SK-N-MC (cell line): ENCODE measurements at regions not wholly inside any gene's neighbourhood (a gene's known extent, or its start where the extent isn't known, plus 50 kb on each side); places are given as distances from the start of the nearest gene placed in this dataset.

Source experiments
- DNase-seq: peaks from one replicate; pipeline ENCODE4 v3.0.0-alpha.2; 2011; ENCODE audit warnings: low read depth, low spot score
- H3K27ac ChIP-seq: fragments of 200-600 bp; sonication (generic); 2 replicates; pipeline ENCODE4 v1.5.1; 2016; ENCODE audit warnings: mixed run types
- H3K36me3 ChIP-seq: fragments of 200-600 bp; sonication (generic); 2 replicates; pipeline ENCODE4 v1.6.1; 2017; ENCODE audit warnings: antibody characterized with exemption, low read length, mixed read lengths; ENCODE audit not compliant: insufficient read depth
- H3K4me3 ChIP-seq: fragments of 200-600 bp; sonication (generic); 2 replicates; pipeline ENCODE4 v1.5.1; 2016
- H3K9ac ChIP-seq: fragments of 200-600 bp; sonication (generic); 2 replicates; pipeline ENCODE4 v1.8.0; 2017; ENCODE audit warnings: mixed run types, mixed read lengths; ENCODE audit not compliant: insufficient read length
- H3K9me3 ChIP-seq: fragments of 200-600 bp; sonication (generic); 2 replicates; pipeline ENCODE4 v1.6.1; 2017; ENCODE audit warnings: low read depth, mild to moderate bottlenecking, antibody characterized with exemption, low read length, moderate library complexity, mixed read lengths
- EZH2 ChIP-seq: fragments of 200-600 bp; sonication (generic); IDR thresholded peaks from one replicate; pipeline ENCODE4 v1.6.1; 2017; ENCODE audit warnings: antibody characterized with exemption
- FOXP2 ChIP-seq: optimal IDR thresholded peaks from 2 replicates; pipeline ENCODE3; 2011; ENCODE audit warnings: mild to moderate bottlenecking, moderate library complexity; ENCODE audit not compliant: insufficient read depth; ENCODE audit errors: extremely low read length, control extremely low read depth
- POLR2AphosphoS5 ChIP-seq: IDR thresholded peaks from 2 replicates; pipeline ENCODE4 v1.6.1; 2012; ENCODE audit warnings: mild to moderate bottlenecking, low read depth, low read length, borderline replicate concordance

DNA sequence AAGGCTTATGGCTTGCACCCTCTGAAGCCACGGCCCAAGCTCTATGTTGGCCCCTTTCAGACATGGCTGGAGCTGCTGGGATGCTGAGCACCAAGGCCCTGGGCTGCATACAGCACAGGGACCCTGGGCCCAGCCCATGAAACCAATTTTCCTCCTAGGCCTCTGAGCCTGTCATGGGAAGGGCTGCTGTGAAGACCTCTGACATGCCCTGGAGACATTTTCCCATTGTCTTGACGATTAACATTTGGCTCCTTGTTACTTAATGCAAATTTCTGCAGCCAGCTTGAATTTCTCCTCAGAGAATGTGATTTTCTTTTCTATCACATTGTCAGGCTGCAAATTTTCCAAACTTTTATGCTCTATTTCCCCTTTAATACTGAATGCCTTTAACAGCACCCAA is 844.7 kb downstream of the PCDH18 start:
- Histone ChIP-seq H3K9me3 (no peaks in the 10 kb centered on the region), H3K9ac (no peak overlapping the region), H3K27ac (no peak overlapping the region), H3K36me3 (no peaks in the 10 kb centered on the region), H3K4me3 (no peak overlapping the region)
- TF ChIP-seq POLR2AphosphoS5 (no peak), FOXP2 (no peak), EZH2 (no peak)
- DNase-seq = no peak

GRCh38 chr4:136687118-136687517 is 845.2 kb downstream of the PCDH18 start:
- no peak for DNase-seq
- TF ChIP-seq POLR2AphosphoS5 (no peak), EZH2 (no peak), FOXP2 (no peak)
- no peaks in the 10 kb centered on the region for H3K36me3 ChIP-seq
- H3K4me3 ChIP-seq = no peak overlapping the region
- H3K27ac ChIP-seq = no peak overlapping the region
- H3K9ac ChIP-seq = no peak overlapping the region
- no peaks in the 10 kb centered on the region for H3K9me3 ChIP-seq

DNA sequence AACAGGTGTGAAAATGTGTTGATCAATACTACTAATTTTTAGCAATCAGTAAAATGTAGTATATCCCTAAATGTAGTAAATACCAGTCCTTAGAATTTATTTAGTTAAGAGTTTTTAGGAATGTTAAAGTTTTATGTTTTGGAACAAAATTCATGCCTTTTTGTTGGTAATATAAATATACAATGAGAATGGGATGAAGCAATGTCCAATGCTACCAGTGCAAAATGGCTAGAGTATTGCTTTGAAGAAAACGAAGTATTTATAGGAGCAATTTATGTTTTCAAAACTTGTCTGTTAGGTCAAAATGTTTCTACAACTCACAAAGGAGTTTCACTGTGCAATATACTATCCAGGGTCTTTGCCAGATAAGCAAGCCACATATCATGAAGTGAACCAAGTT is 851.5 kb downstream of the PCDH18 start:
- H3K27ac ChIP-seq = no peak overlapping the region
- no peak for TF ChIP-seq FOXP2
- no peak for TF ChIP-seq POLR2AphosphoS5
- TF ChIP-seq EZH2 = no peak
- DNase-seq = no peak

GRCh38 chr4:136680271-136680670 is 852.0 kb downstream of the PCDH18 start:
- TF ChIP-seq EZH2 (no peak), POLR2AphosphoS5 (peak; percentile 74; the same call in 1 of the 2 replicates)
- Histone ChIP-seq H3K4me3 (no peak overlapping the region), H3K9ac (no peak overlapping the region), H3K9me3 (no peaks in the 10 kb centered on the region), H3K27ac (no peak overlapping the region), H3K36me3 (no peaks in the 10 kb centered on the region)
- DNase-seq = peak; percentile 98

More for the DNA sequence above, 851.5 kb downstream of the PCDH18 start:
- Histone ChIP-seq H3K9ac (no peak overlapping the region), H3K36me3 (no peaks in the 10 kb centered on the region), H3K9me3 (no peaks in the 10 kb centered on the region), H3K4me3 (no peak overlapping the region)

- TF ChIP-seq FOXP2 = no peak
- TF ChIP-seq EZH2 = no peak
- TF ChIP-seq POLR2AphosphoS5 = no peak
- H3K27ac ChIP-seq = no peak overlapping the region
- DNase-seq = no peak
- no peaks in the 10 kb centered on the region for H3K9me3 ChIP-seq
- no peaks in the 10 kb centered on the region for H3K36me3 ChIP-seq
- no peak overlapping the region for H3K9ac ChIP-seq
- H3K4me3 ChIP-seq = no peak overlapping the region
Observed at GRCh38 chr4:136670265-136670664, 862.0 kb downstream of the PCDH18 start.

GRCh38 chr4:136664988-136665387 is 867.3 kb downstream of the PCDH18 start:
- no peaks in the 10 kb centered on the region for H3K9me3 ChIP-seq

DNA sequence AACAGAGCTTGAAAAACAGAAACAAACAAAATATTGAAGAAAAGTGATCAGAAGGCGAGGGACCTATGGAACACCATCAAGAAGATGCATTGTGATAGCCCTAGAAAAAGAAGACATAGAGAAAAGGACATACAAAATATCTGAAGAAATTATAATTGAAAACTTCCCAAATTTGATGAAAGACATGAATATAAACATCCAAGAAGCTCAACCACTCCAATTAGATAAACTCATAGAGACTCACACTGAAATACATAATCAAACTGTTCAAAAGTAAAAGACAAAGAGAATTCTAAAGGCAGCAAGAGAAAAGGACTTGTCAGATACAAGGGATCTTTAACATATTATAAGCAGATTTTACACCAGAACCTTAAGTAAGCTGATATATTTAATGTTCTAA is 869.8 kb downstream of the PCDH18 start:
- DNase-seq = no peak
- H3K9me3 ChIP-seq = no peaks in the 10 kb centered on the region
- no peaks in the 10 kb centered on the region for H3K36me3 ChIP-seq
- H3K4me3 ChIP-seq = no peak overlapping the region
- TF ChIP-seq EZH2 (no peak), POLR2AphosphoS5 (no peak), FOXP2 (no peak)
- H3K9ac ChIP-seq = no peak overlapping the region
- H3K27ac ChIP-seq = no peak overlapping the region

More at GRCh38 chr4:136664988-136665387, 867.3 kb downstream of the PCDH18 start:
- H3K36me3 ChIP-seq = no peaks in the 10 kb centered on the region
- no peak overlapping the region for H3K4me3 ChIP-seq
- TF ChIP-seq EZH2 (no peak), FOXP2 (no peak), POLR2AphosphoS5 (no peak)
- H3K9ac ChIP-seq = no peak overlapping the region
- no peak for DNase-seq
- no peak overlapping the region for H3K27ac ChIP-seq

DNA sequence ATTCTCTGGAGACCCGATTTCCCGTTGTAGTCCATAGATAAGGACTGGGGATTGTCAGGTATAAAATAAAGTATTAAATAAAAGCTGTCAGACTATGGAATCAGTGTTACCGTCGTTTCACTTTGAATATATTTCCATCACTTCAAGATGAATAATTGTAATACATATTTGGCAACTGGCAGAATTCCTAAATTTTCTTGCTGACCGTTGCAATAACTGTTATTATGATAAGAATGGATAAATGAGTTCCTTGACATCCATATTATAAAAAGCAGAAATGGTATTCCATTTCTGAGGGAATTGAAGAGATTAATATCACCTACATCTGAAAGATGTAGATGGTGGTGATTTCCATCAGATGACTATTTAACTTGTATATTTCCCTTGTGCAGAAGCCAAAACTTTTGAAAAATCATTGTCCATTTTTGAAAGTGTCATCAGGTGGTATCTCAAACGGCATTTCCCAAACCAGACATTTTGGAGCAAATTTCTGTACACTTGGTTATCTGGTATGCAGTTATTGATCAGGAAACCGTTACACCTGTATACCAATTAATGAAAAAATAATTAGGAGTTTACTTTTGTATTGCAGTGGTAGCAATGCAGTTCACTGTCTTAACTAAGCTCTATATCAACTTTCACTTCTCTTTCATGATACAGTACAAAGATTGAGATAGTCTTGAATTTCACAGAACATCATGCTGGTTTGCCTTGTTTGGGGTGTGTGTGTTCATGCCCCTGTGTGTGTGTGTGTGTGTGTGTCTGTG is 878.5 kb downstream of the PCDH18 start:
- H3K9me3 ChIP-seq = no peaks in the 10 kb centered on the region
- no peak for DNase-seq
- no peaks in the 10 kb centered on the region for H3K36me3 ChIP-seq
- no peak overlapping the region for H3K4me3 ChIP-seq
- H3K27ac ChIP-seq = no peak overlapping the region
- no peak overlapping the region for H3K9ac ChIP-seq
- no peak for TF ChIP-seq POLR2AphosphoS5

DNA sequence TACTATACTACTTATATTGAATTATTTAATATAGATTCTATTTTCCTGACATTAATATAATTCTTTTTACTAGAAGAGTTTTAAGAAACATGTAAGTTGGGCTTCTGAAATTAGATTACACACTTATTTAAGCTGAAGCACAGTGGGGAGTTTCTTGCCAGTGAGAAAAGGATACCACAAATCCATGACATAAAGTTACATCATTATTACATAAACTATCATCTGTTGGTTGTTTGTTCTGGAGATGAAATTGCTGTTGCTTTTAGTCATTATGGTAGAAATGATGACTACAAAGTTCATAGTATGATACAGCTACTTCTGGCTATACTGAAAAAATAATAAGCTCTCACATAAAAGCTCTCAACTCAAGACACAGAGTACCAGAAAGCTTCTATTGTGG is 880.4 kb downstream of the PCDH18 start:
- Histone ChIP-seq H3K9ac (no peak overlapping the region), H3K36me3 (no peaks in the 10 kb centered on the region), H3K9me3 (no peaks in the 10 kb centered on the region), H3K27ac (0 out of 2 replicates have a peak overlapping the region, but pooled peaks have one; percentile 10), H3K4me3 (no peak overlapping the region)
- no peak for TF ChIP-seq EZH2
- no peak for TF ChIP-seq POLR2AphosphoS5
- no peak for TF ChIP-seq FOXP2
- peak; percentile 8 for DNase-seq
